OCI-LY3 (cell line): ENCODE measurements at regions not wholly inside any gene's neighbourhood (a gene's known extent, or its start where the extent isn't known, plus 50 kb on each side); places are given as distances from the start of the nearest gene placed in this dataset.

Source experiments
- EZH2phosphoT487 ChIP-seq: fragments of 200-600 bp; shearing (Covaris generic); IDR thresholded peaks from 2 replicates; pipeline ENCODE4 v1.6.1; 2018; ENCODE audit warnings: antibody characterized with exemption, mixed run types, low read depth
- TF ChIP-seq, protein P1 (sequence below): fragments of 200-600, 300-600 bp; sonication (generic); IDR thresholded peaks from 2 replicates; pipeline ENCODE4 v1.5.1; 2014; ENCODE audit warnings: antibody characterized with exemption, low read length, low read depth

DNA sequence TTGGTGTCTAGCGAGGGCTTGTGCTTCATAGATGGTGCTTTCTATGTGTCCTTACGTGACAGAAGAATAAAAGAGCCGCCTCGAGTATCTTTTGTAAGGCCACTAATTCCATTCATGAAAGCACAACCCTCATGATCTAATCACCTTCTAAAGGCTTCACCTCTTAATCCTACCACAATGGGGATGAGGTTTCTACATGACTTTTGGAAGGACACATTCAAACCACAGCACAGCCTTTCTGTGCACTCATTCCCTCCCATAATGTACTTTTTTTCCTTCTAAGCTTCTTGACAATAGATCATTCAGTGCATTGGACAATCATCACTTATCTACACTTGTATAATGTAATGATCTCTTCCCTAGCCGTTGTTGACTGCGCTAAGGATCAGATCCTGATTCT is 774.8 kb downstream of the BRINP1 start:
- TF ChIP-seq, protein P1, sequence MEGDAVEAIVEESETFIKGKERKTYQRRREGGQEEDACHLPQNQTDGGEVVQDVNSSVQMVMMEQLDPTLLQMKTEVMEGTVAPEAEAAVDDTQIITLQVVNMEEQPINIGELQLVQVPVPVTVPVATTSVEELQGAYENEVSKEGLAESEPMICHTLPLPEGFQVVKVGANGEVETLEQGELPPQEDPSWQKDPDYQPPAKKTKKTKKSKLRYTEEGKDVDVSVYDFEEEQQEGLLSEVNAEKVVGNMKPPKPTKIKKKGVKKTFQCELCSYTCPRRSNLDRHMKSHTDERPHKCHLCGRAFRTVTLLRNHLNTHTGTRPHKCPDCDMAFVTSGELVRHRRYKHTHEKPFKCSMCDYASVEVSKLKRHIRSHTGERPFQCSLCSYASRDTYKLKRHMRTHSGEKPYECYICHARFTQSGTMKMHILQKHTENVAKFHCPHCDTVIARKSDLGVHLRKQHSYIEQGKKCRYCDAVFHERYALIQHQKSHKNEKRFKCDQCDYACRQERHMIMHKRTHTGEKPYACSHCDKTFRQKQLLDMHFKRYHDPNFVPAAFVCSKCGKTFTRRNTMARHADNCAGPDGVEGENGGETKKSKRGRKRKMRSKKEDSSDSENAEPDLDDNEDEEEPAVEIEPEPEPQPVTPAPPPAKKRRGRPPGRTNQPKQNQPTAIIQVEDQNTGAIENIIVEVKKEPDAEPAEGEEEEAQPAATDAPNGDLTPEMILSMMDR = no peak
- no peak for TF ChIP-seq EZH2phosphoT487
